GOT3 (cell line): ENCODE measurements at regions not wholly inside any gene's neighbourhood (a gene's known extent, or its start where the extent isn't known, plus 50 kb on each side); places are given as distances from the start of the nearest gene placed in this dataset.

Experiments used
- DNase-seq: peaks from one replicate; lab custom pipeline; 2025; ENCODE audit warnings: mixed read lengths; lab: John Stamatoyannopoulos, UW

GRCh38 chr10:31146491-31147209, 115.0 kb upstream of the ZNF438 start:
- DNase-seq: no peak

GRCh38 chr10:31147210-31147608, 115.5 kb upstream of the ZNF438 start:
- DNase-seq: no peak

GRCh38 chr10:31148951-31149350, 117.3 kb upstream of the ZNF438 start:
- DNase-seq: no peak

- no peak for DNase-seq
These were observed 118.3 kb upstream of the ZNF438 start for GRCh38 chr10:31149835-31150512.

GRCh38 chr10:31151301-31151700, 119.6 kb upstream of the ZNF438 start:
- no peak for DNase-seq

- no peak for DNase-seq
These were observed 120.9 kb upstream of the ZNF438 start for GRCh38 chr10:31152421-31153135.

- no peak for DNase-seq
These were observed 121.5 kb upstream of the ZNF438 start for GRCh38 chr10:31153161-31153560.

- DNase-seq: no peak
These were observed 122.0 kb upstream of the ZNF438 start for GRCh38 chr10:31153692-31154091.

GRCh38 chr10:31154996-31155395, 123.3 kb upstream of the ZNF438 start:
- DNase-seq: no peak

- no peak for DNase-seq
These were observed 125.7 kb upstream of the ZNF438 start for GRCh38 chr10:31157123-31158010.

- DNase-seq: no peak
These were observed 126.5 kb upstream of the ZNF438 start for GRCh38 chr10:31158011-31158658.

GRCh38 chr10:31166606-31167005, 134.9 kb upstream of the ZNF438 start:
- no peak for DNase-seq

- no peak for DNase-seq
These were observed 139.0 kb upstream of the ZNF438 start for GRCh38 chr10:31170636-31171035.

- no peak for DNase-seq
These were observed 139.9 kb upstream of the ZNF438 start for GRCh38 chr10:31171402-31172083.

GRCh38 chr10:31172925-31173324, 141.3 kb upstream of the ZNF438 start:
- DNase-seq: no peak

- no peak for DNase-seq
These were observed 142.1 kb upstream of the ZNF438 start for GRCh38 chr10:31173752-31174151.

GRCh38 chr10:31179091-31179680, 139.8 kb upstream of the ZEB1 start:
- DNase-seq: no peak

GRCh38 chr10:31186225-31187000, 132.6 kb upstream of the ZEB1 start:
- no peak for DNase-seq

- DNase-seq: no peak
These were observed 131.8 kb upstream of the ZEB1 start for GRCh38 chr10:31187182-31187581.
